D341Med (cell line): ENCODE measurements at regions not wholly inside any gene's neighbourhood (a gene's known extent, or its start where the extent isn't known, plus 50 kb on each side); places are given as distances from the start of the nearest gene placed in this dataset.

Experiments used
- DNase-seq: peaks from one replicate; pipeline ENCODE4 v3.0.0; 2012; ENCODE audit warnings: low spot score

- DNase-seq = no peak
Observed at GRCh38 chr2:123935405-123935804, 89.7 kb upstream of the CNTNAP5 start.

GRCh38 chr2:123953846-123954245, 71.2 kb upstream of the CNTNAP5 start:
- no peak for DNase-seq

- DNase-seq = no peak
Observed at GRCh38 chr2:123958011-123958410, 67.1 kb upstream of the CNTNAP5 start.

GRCh38 chr2:123961576-123961975, 63.5 kb upstream of the CNTNAP5 start:
- DNase-seq = no peak

DNA sequence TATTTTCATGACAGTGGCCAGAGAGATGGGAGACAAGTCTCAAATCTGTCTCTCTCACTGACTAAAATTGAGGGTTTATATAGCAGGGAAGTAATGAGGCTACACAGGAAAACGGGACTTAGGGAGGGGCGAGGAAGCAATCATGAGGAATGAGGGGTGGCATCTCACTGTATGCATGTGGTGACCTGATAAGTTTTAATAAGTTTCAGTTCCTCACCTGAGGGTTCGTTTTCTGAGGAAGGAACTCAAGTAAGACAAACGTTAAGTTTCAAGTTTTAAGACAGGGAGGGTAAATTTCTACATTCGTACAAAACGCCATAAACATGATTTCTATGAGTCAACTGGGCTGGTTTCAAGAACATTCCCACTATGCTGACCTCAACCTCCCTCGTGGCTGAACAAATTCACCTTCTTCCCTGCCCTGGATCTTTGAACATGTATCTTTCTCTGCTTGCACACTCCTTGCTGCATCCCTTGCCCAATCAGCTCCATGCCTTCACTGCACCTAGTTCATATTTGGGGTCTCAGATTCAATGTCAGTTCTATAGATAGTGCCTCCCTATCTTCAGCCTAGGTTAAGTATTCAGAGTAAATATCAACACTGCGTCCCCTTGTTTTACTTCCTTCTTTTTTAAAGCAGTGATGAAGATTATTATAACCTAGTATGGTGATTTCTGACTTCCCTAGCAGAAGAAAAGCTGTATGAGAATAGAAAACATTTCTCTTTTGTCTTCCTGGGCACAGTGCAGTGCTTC, 53.3 kb upstream of the CNTNAP5 start:
- DNase-seq = no peak
